Astrocyte (in vitro differentiated cells and primary cell): ENCODE measurements at regions not wholly inside any gene's neighbourhood (a gene's known extent, or its start where the extent isn't known, plus 50 kb on each side); places are given as distances from the start of the nearest gene placed in this dataset.

Experiments used
- DNase-seq: peaks from one replicate; pipeline ENCODE4 v3.0.0-alpha.2; 2010; ENCODE audit warnings: low read depth
- FAIRE-seq: peaks from 2 replicates; lab custom pipeline; 2011; peaks lifted over from hg19 to GRCh38; lab: Jason Lieb, UNC
- H2AFZ ChIP-seq: 2 replicates; pipeline ENCODE4 v1.6.0; 2012; ENCODE audit warnings: low read depth, low read length, inconsistent platforms
- H3K27ac ChIP-seq: 2 replicates; pipeline ENCODE4 v1.5.1; 2011; ENCODE audit warnings: low read depth, low read length, inconsistent platforms
- H3K27me3 ChIP-seq: 2 replicates; pipeline ENCODE4 v1.6.0; 2011; ENCODE audit warnings: low read length, inconsistent platforms; ENCODE audit not compliant: insufficient read depth
- H3K36me3 ChIP-seq: 2 replicates; pipeline ENCODE4 v1.5.1; 2011; ENCODE audit warnings: low read length, inconsistent platforms; ENCODE audit not compliant: insufficient read depth
- H3K4me1 ChIP-seq: 2 replicates; pipeline ENCODE4 v1.5.1; 2011; ENCODE audit warnings: low read length, inconsistent platforms; ENCODE audit not compliant: insufficient read depth
- H3K4me2 ChIP-seq: 2 replicates; pipeline ENCODE4 v1.6.0; 2012; ENCODE audit warnings: low read length, inconsistent platforms
- H3K4me3 ChIP-seq: 2 replicates; pipeline ENCODE4 v1.5.1; 2011; ENCODE audit warnings: low read depth, mild to moderate bottlenecking, low read length, inconsistent platforms; ENCODE audit not compliant: insufficient read depth
- H3K79me2 ChIP-seq: 2 replicates; pipeline ENCODE4 v1.6.0; 2012; ENCODE audit warnings: mild to moderate bottlenecking, low read length, inconsistent platforms; ENCODE audit not compliant: insufficient read depth
- H3K9ac ChIP-seq: 2 replicates; pipeline ENCODE4 v1.6.0; 2012; ENCODE audit warnings: mild to moderate bottlenecking, low read length, inconsistent platforms
- H3K9me3 ChIP-seq: 2 replicates; pipeline ENCODE4 v1.5.1; 2012; ENCODE audit warnings: low read depth, mild to moderate bottlenecking, low read length, inconsistent platforms; ENCODE audit not compliant: insufficient read depth
- H4K20me1 ChIP-seq: 2 replicates; pipeline ENCODE4 v1.6.0; 2012; ENCODE audit warnings: low read length, inconsistent platforms; ENCODE audit not compliant: insufficient read depth
- H3K27ac Mint-ChIP-seq: one replicate; pipeline ENCODE4 v1.8.0; 2021; ENCODE audit warnings: mild to moderate bottlenecking, mixed read lengths; ENCODE audit not compliant: unreplicated experiment
- H3K27me3 Mint-ChIP-seq: one replicate; pipeline ENCODE4 v1.8.0; 2021; ENCODE audit warnings: low read depth, mixed read lengths; ENCODE audit not compliant: unreplicated experiment
- H3K36me3 Mint-ChIP-seq: one replicate; pipeline ENCODE4 v1.8.0; 2021; ENCODE audit warnings: low read depth, mixed read lengths; ENCODE audit not compliant: unreplicated experiment
- H3K4me1 Mint-ChIP-seq: one replicate; pipeline ENCODE4 v1.8.0; 2021; ENCODE audit warnings: low read depth, mixed read lengths; ENCODE audit not compliant: unreplicated experiment
- H3K4me3 Mint-ChIP-seq: one replicate; pipeline ENCODE4 v1.8.0; 2021; ENCODE audit warnings: mild to moderate bottlenecking, moderate library complexity, mixed read lengths; ENCODE audit not compliant: unreplicated experiment
- H3K9me3 Mint-ChIP-seq: one replicate; pipeline ENCODE4 v1.8.0; 2021; ENCODE audit warnings: mild to moderate bottlenecking, mixed read lengths; ENCODE audit not compliant: unreplicated experiment
- EZH2 ChIP-seq: IDR thresholded peaks from 2 replicates; pipeline ENCODE4 v1.6.1; 2012; ENCODE audit warnings: mild to moderate bottlenecking, low read length, inconsistent platforms; ENCODE audit not compliant: insufficient read depth
- TF ChIP-seq, protein P1 (sequence below): IDR thresholded peaks from 2 replicates; pipeline ENCODE4 v1.5.1; 2011; ENCODE audit warnings: low read depth, mild to moderate bottlenecking, inconsistent platforms, low read length, moderate library complexity; ENCODE audit not compliant: insufficient read depth

DNA sequence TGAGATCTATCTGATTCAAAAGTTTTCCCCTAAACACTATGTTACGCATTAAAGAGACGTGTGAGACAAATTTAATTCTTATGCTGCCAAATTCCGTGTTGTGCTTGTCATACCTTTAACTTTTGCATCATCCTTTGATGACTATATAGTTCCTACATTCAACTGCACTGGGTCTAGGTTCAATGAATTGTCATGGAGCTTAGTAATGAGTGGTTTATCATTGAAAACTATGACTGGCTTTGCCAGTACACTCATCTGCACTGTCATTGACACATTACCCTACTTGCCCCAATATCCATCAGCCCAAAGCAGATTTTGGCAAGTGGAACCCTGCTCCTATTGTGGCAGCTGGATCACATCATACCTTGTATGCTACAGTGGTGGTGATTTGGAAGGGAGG lies 882.9 kb upstream of the SLIT2 start:
- Mint-ChIP-seq H3K27ac (no peak overlapping the region), H3K9me3 (no peaks in the 10 kb centered on the region), H3K36me3 (no peaks in the 10 kb centered on the region), H3K4me3 (no peak overlapping the region), H3K4me1 (no peaks in the 10 kb centered on the region), H3K27me3 (no peaks in the 10 kb centered on the region)
- Histone ChIP-seq H2AFZ (no peak overlapping the region), H3K4me2 (no peak overlapping the region), H3K27ac (no peak overlapping the region), H3K36me3 (no peaks in the 10 kb centered on the region), H3K4me1 (no peaks in the 10 kb centered on the region), H3K9ac (no peak overlapping the region), H4K20me1 (no peaks in the 10 kb centered on the region), H3K79me2 (no peaks in the 10 kb centered on the region), H3K27me3 (no peaks in the 10 kb centered on the region), H3K4me3 (no peak overlapping the region), H3K9me3 (no peaks in the 10 kb centered on the region)
- FAIRE-seq, result no peak
- DNase-seq, result peak; percentile 4
- no peak for TF ChIP-seq EZH2
- TF ChIP-seq, protein P1, sequence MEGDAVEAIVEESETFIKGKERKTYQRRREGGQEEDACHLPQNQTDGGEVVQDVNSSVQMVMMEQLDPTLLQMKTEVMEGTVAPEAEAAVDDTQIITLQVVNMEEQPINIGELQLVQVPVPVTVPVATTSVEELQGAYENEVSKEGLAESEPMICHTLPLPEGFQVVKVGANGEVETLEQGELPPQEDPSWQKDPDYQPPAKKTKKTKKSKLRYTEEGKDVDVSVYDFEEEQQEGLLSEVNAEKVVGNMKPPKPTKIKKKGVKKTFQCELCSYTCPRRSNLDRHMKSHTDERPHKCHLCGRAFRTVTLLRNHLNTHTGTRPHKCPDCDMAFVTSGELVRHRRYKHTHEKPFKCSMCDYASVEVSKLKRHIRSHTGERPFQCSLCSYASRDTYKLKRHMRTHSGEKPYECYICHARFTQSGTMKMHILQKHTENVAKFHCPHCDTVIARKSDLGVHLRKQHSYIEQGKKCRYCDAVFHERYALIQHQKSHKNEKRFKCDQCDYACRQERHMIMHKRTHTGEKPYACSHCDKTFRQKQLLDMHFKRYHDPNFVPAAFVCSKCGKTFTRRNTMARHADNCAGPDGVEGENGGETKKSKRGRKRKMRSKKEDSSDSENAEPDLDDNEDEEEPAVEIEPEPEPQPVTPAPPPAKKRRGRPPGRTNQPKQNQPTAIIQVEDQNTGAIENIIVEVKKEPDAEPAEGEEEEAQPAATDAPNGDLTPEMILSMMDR, result no peak

DNA sequence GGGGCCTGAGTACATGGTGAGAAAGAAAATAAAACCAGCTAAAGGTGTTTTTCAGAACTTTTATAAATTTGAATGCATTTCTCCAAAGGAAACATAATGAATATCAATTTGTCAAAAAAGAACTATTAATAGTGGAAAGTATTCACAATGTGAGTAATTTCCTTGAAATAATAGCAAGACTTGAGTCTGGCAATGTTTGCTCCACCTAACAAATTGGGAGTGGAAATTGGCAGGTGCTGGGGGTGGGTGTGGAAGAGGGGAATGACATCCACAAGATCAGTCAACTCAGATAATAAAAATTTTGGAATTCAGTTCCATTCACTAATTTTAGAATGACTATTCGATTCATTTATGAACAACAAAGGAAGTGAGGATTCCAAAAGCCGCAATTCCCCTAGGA lies 884.8 kb upstream of the SLIT2 start:
- no peaks in the 10 kb centered on the region for H3K9me3 Mint-ChIP-seq
- no peaks in the 10 kb centered on the region for H3K36me3 ChIP-seq
- no peak overlapping the region for H3K9ac ChIP-seq
- no peaks in the 10 kb centered on the region for H3K27me3 Mint-ChIP-seq
- no peak overlapping the region for H3K27ac ChIP-seq
- H4K20me1 ChIP-seq, result no peaks in the 10 kb centered on the region
- H3K4me3 ChIP-seq, result no peak overlapping the region
- TF ChIP-seq, protein P1, result no peak
- TF ChIP-seq EZH2, result no peak
- H3K4me3 Mint-ChIP-seq, result no peak overlapping the region
- H3K4me1 Mint-ChIP-seq, result no peaks in the 10 kb centered on the region
- no peak overlapping the region for H2AFZ ChIP-seq
- no peak overlapping the region for H3K4me2 ChIP-seq
- H3K27me3 ChIP-seq, result no peaks in the 10 kb centered on the region
- no peaks in the 10 kb centered on the region for H3K36me3 Mint-ChIP-seq
- H3K79me2 ChIP-seq, result no peaks in the 10 kb centered on the region
- no peak overlapping the region for H3K27ac Mint-ChIP-seq
- DNase-seq (no peak), FAIRE-seq (no peak)
- no peaks in the 10 kb centered on the region for H3K4me1 ChIP-seq
- no peaks in the 10 kb centered on the region for H3K9me3 ChIP-seq

DNA sequence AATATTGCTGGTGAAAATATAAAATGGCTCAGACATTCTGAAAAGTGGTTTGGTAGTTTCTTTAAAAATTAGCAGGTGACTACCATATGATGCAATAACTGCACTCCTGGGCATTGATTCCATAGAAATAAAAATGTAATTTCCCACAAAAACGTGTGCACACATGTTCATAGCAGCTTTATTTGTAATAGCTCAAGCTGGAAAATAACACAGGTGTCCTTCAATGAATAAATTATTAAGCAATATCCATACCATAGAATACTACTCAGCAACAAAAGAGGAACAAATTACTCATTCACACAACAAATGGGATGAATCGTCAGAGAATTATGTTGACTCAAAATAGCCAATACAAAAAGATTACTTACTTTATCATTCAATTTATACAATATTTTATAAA lies 893.7 kb upstream of the SLIT2 start:
- Histone ChIP-seq H4K20me1 (no peaks in the 10 kb centered on the region), H3K9me3 (no peaks in the 10 kb centered on the region), H3K4me2 (no peak overlapping the region), H3K27ac (no peak overlapping the region), H3K4me1 (no peaks in the 10 kb centered on the region), H3K27me3 (no peaks in the 10 kb centered on the region), H3K79me2 (no peaks in the 10 kb centered on the region), H2AFZ (no peak overlapping the region), H3K4me3 (no peak overlapping the region), H3K9ac (no peak overlapping the region), H3K36me3 (no peaks in the 10 kb centered on the region)
- Mint-ChIP-seq H3K27me3 (no peaks in the 10 kb centered on the region), H3K4me3 (no peak overlapping the region), H3K9me3 (no peaks in the 10 kb centered on the region), H3K27ac (no peak overlapping the region), H3K36me3 (no peaks in the 10 kb centered on the region), H3K4me1 (no peaks in the 10 kb centered on the region)
- DNase-seq (peak; percentile 26), FAIRE-seq (no peak)
- TF ChIP-seq, protein P1, result no peak
- no peak for TF ChIP-seq EZH2
